ENCODE measurements at regions not wholly inside any gene's neighbourhood (a gene's known extent, or its start where the extent isn't known, plus 50 kb on each side); places are given as distances from the start of the nearest gene placed in this dataset.

GRCh38 chr14:100430571-100430970 lies 107.4 kb downstream of the SLC25A47 start:
- TF ChIP-seq SIN3A (conservative IDR thresholded peaks at IDR 0.05 in 1 of 2, IDR thresholded peaks at IDR 0.05 in 1 of 2; ENCODE audit: low read depth in 1 of 2, low read length in 2 of 2), result no peak
- no peak for TF ChIP-seq EZH2 (IDR thresholded peaks at IDR 0.05; ENCODE audit: low read depth, low read length, severe bottlenecking)
- no peak for TF ChIP-seq CTCF (IDR thresholded peaks at IDR 0.05; ENCODE audit: control extremely low read depth in 1 of 3, insufficient read depth in 1 of 3, low read depth in 1 of 3, low read length in 3 of 3)
- TF ChIP-seq TCF12 (IDR thresholded peaks at IDR 0.05; ENCODE audit: low read depth, low read length), result no peak
- TF ChIP-seq YY1 (IDR thresholded peaks at IDR 0.05; ENCODE audit: low read depth, low read length), result no peak
- no peak for TF ChIP-seq ASH2L (IDR thresholded peaks at IDR 0.05; ENCODE audit: low read length)
- no peak for TF ChIP-seq RFX5 (IDR thresholded peaks at IDR 0.05; ENCODE audit: borderline replicate concordance, low read depth, low read length)
- TF ChIP-seq MAX (IDR thresholded peaks at IDR 0.05), result no peak
- no peak for TF ChIP-seq TAF1 (IDR thresholded peaks at IDR 0.05; ENCODE audit: low read depth, low read length)
- no peak for TF ChIP-seq HDAC6 (IDR thresholded peaks at IDR 0.05; ENCODE audit: low read depth, low read length)
- TF ChIP-seq CEBPB (IDR thresholded peaks at IDR 0.05; ENCODE audit: low read depth, low read length), result no peak
- TF ChIP-seq ZNF274 (IDR thresholded peaks at IDR 0.05; ENCODE audit: borderline replicate concordance, extremely low read depth, low read length), result no peak
- no peak for TF ChIP-seq POLR2AphosphoS5 (IDR thresholded peaks at IDR 0.05; ENCODE audit: low read depth, low read length)
- no peak for TF ChIP-seq GTF2F1 (IDR thresholded peaks at IDR 0.05; ENCODE audit: borderline replicate concordance, low read depth, low read length)

Measured in H1 (cell line).